Activated CD4-positive, alpha-beta memory T cell treated with anti-CD3 and anti-CD28 coated beads, Interleukin-2, amount 10 ng/mL, durations not matched to agents 7 days and 5 days (primary cell): ENCODE measurements at regions not wholly inside any gene's neighbourhood (a gene's known extent, or its start where the extent isn't known, plus 50 kb on each side); places are given as distances from the start of the nearest gene placed in this dataset.

ENCODE experiments used
- CTCF ChIA-PET: fragments of 350-600 bp; sonication (Branson Sonifier 250); formaldehyde crosslinking; loops from one replicate; lab custom pipeline; 2021; ENCODE audit warnings: antibody characterized with exemption, inconsistent platforms; lab: Charles Lee
- POLR2A ChIA-PET: fragments of 350-600 bp; sonication (Branson Sonifier 250); formaldehyde crosslinking; loops from one replicate; lab custom pipeline; 2021; ENCODE audit warnings: antibody characterized with exemption; lab: Charles Lee
- DNase-seq: peaks from one replicate; pipeline ENCODE4 v3.0.0-alpha.2; 2020
- H3K27ac Mint-ChIP-seq: one replicate; pipeline ENCODE4 v1.8.0; 2021; ENCODE audit warnings: mild to moderate bottlenecking, mixed read lengths
- H3K27me3 Mint-ChIP-seq: one replicate; pipeline ENCODE4 v1.8.0; 2021; ENCODE audit warnings: mixed read lengths
- H3K36me3 Mint-ChIP-seq: one replicate; pipeline ENCODE4 v1.8.0; 2021; ENCODE audit warnings: low read depth, mixed read lengths
- H3K4me1 Mint-ChIP-seq: one replicate; pipeline ENCODE4 v1.8.0; 2021; ENCODE audit warnings: mixed read lengths
- H3K4me3 Mint-ChIP-seq: one replicate; pipeline ENCODE4 v1.8.0; 2021; ENCODE audit warnings: mild to moderate bottlenecking, mixed read lengths
- H3K9me3 Mint-ChIP-seq: one replicate; pipeline ENCODE4 v1.8.0; 2021; ENCODE audit warnings: mixed read lengths

- Mint-ChIP-seq H3K4me1 (peaks cover 51% of the 10 kb centered on the region), H3K9me3 (no peaks in the 10 kb centered on the region), H3K27ac (no peak overlapping the region), H3K27me3 (no peaks in the 10 kb centered on the region), H3K36me3 (peaks cover 4% of the 10 kb centered on the region), H3K4me3 (no peak overlapping the region)
- ChIA-PET CTCF (interaction anchor here (0.6 to 1.1 kb wide), 4 partner anchors 15 to 247 kb away, joined by 3 to 4 read pairs (median 3); no protein-coding TSS in a partner anchor), POLR2A (no interaction called here)
- no peak for DNase-seq
Observed at GRCh38 chr6:30832864-30833263, 51.5 kb upstream of the DDR1 start.

GRCh38 chr6:30830438-30830837 lies 53.9 kb upstream of the DDR1 start:
- peaks cover 62% of the 10 kb centered on the region for H3K4me1 Mint-ChIP-seq
- no peak for DNase-seq
- CTCF ChIA-PET = interaction anchor here (0.6 to 5.9 kb wide), 18 partner anchors 8 to 259 kb away, joined by 3 to 82 read pairs (median 8); partner anchors contain the start of genes DHX16, GTF2H4 and VARS2
- H3K27ac Mint-ChIP-seq = peak overlapping the region; percentile 93
- POLR2A ChIA-PET = interaction anchor here (0.6 to 2.8 kb wide), 9 partner anchors 10 to 274 kb away, joined by 3 to 8 read pairs (median 5); partner anchors contain the start of gene GNL1
- H3K36me3 Mint-ChIP-seq = peaks cover 7% of the 10 kb centered on the region
- H3K4me3 Mint-ChIP-seq = peak overlapping the region; percentile 86
- H3K27me3 Mint-ChIP-seq = no peaks in the 10 kb centered on the region
- no peaks in the 10 kb centered on the region for H3K9me3 Mint-ChIP-seq

- no peaks in the 10 kb centered on the region for H3K27me3 Mint-ChIP-seq
- ChIA-PET POLR2A (interaction anchor here (0.6 to 2.8 kb wide), 12 partner anchors 10 to 274 kb away, joined by 3 to 8 read pairs (median 3); partner anchors contain the start of gene GNL1), CTCF (interaction anchor here (0.6 to 5.9 kb wide), 18 partner anchors 10 to 260 kb away, joined by 3 to 82 read pairs (median 8); partner anchors contain the start of genes DHX16, GTF2H4 and VARS2)
- H3K27ac Mint-ChIP-seq = peak overlapping the region; percentile 93
- peaks cover 58% of the 10 kb centered on the region for H3K4me1 Mint-ChIP-seq
- peaks cover 8% of the 10 kb centered on the region for H3K36me3 Mint-ChIP-seq
- H3K9me3 Mint-ChIP-seq = no peaks in the 10 kb centered on the region
- no peak for DNase-seq
- peak overlapping the region; percentile 86 for H3K4me3 Mint-ChIP-seq
Observed at GRCh38 chr6:30829639-30830255, 54.6 kb upstream of the DDR1 start.

GRCh38 chr6:30829033-30829432 lies 55.3 kb upstream of the DDR1 start:
- H3K27me3 Mint-ChIP-seq = no peaks in the 10 kb centered on the region
- ChIA-PET POLR2A (interaction anchor here (0.8 to 2.8 kb wide), 6 partner anchors 9 to 251 kb away, joined by 3 to 8 read pairs (median 3); no protein-coding TSS in a partner anchor), CTCF (interaction anchor here (0.6 to 5.9 kb wide), 22 partner anchors 9 to 261 kb away, joined by 3 to 82 read pairs (median 6); partner anchors contain the start of genes FLOT1, GTF2H4 and VARS2)
- peak overlapping the region; percentile 66 for H3K27ac Mint-ChIP-seq
- peaks cover 54% of the 10 kb centered on the region for H3K4me1 Mint-ChIP-seq
- peaks cover 15% of the 10 kb centered on the region for H3K36me3 Mint-ChIP-seq
- H3K9me3 Mint-ChIP-seq = no peaks in the 10 kb centered on the region
- H3K4me3 Mint-ChIP-seq = peak overlapping the region; percentile 86
- no peak for DNase-seq

GRCh38 chr6:30828027-30828962 lies 56.0 kb upstream of the DDR1 start:
- POLR2A ChIA-PET = interaction anchor here (0.6 to 2.8 kb wide), 5 partner anchors 10 to 251 kb away, joined by 3 to 8 read pairs (median 3); partner anchors contain the start of gene VARS2
- H3K27me3 Mint-ChIP-seq = no peaks in the 10 kb centered on the region

GRCh38 chr6:30826961-30827342 lies 57.4 kb upstream of the DDR1 start:
- no peak for DNase-seq
- no peak overlapping the region for H3K27ac Mint-ChIP-seq

More at GRCh38 chr6:30828027-30828962, 56.0 kb upstream of the DDR1 start:
- Mint-ChIP-seq H3K4me3 (peak overlapping the region; percentile 86), H3K9me3 (no peaks in the 10 kb centered on the region), H3K4me1 (peaks cover 57% of the 10 kb centered on the region), H3K27ac (peak overlapping the region; percentile 66), H3K36me3 (peaks cover 19% of the 10 kb centered on the region)
- CTCF ChIA-PET = interaction anchor here (0.6 to 5.9 kb wide), 26 partner anchors 8 to 287 kb away, joined by 3 to 82 read pairs (median 5); partner anchors contain the start of genes FLOT1, GTF2H4 and VARS2
- peak; percentile 79 for DNase-seq

GRCh38 chr6:30824698-30825097 lies 59.6 kb upstream of the DDR1 start:
- no peak for DNase-seq
- H3K36me3 Mint-ChIP-seq = peaks cover 26% of the 10 kb centered on the region
- H3K9me3 Mint-ChIP-seq = no peaks in the 10 kb centered on the region
- ChIA-PET CTCF (no interaction called here), POLR2A (no interaction called here)
- no peaks in the 10 kb centered on the region for H3K27me3 Mint-ChIP-seq
- H3K27ac Mint-ChIP-seq = no peak overlapping the region
- peaks cover 58% of the 10 kb centered on the region for H3K4me1 Mint-ChIP-seq
- H3K4me3 Mint-ChIP-seq = no peak overlapping the region

More at GRCh38 chr6:30826961-30827342, 57.4 kb upstream of the DDR1 start:
- no peak overlapping the region for H3K4me3 Mint-ChIP-seq
- peaks cover 21% of the 10 kb centered on the region for H3K36me3 Mint-ChIP-seq
- peaks cover 63% of the 10 kb centered on the region for H3K4me1 Mint-ChIP-seq
- ChIA-PET CTCF (interaction anchor here (0.8 to 5.9 kb wide), 9 partner anchors 9 to 285 kb away, joined by 3 to 82 read pairs (median 5); partner anchors contain the start of gene VARS2), POLR2A (interaction anchor here (1.0 kb wide), 1 partner anchor 209 kb away, joined by 3 read pairs; the partner anchor contains the start of gene MRPS18B)
- no peaks in the 10 kb centered on the region for H3K27me3 Mint-ChIP-seq
- no peaks in the 10 kb centered on the region for H3K9me3 Mint-ChIP-seq

- H3K27me3 Mint-ChIP-seq = no peaks in the 10 kb centered on the region
- POLR2A ChIA-PET = no interaction called here
- peaks cover 58% of the 10 kb centered on the region for H3K4me1 Mint-ChIP-seq
- no peaks in the 10 kb centered on the region for H3K9me3 Mint-ChIP-seq
- H3K36me3 Mint-ChIP-seq = peaks cover 23% of the 10 kb centered on the region
- CTCF ChIA-PET = interaction anchor here (1.0 to 2.5 kb wide), 3 partner anchors 93 to 264 kb away, joined by 5 to 10 read pairs (median 8); no protein-coding TSS in a partner anchor
- no peak overlapping the region for H3K4me3 Mint-ChIP-seq
- H3K27ac Mint-ChIP-seq = no peak overlapping the region
- DNase-seq = no peak
Observed at GRCh38 chr6:30823534-30823865, 60.8 kb upstream of the DDR1 start.

- H3K9me3 Mint-ChIP-seq = peaks cover under 1% of the 10 kb centered on the region
Observed at GRCh38 chr6:30821862-30822784, 62.2 kb upstream of the DDR1 start.

GRCh38 chr6:30820193-30820592 lies 64.1 kb upstream of the DDR1 start:
- no peak overlapping the region for H3K4me3 Mint-ChIP-seq
- ChIA-PET CTCF (interaction anchor here (0.5 to 3.3 kb wide), 12 partner anchors 9 to 580 kb away, joined by 3 to 24 read pairs (median 4); no protein-coding TSS in a partner anchor), POLR2A (interaction anchor here (1.7 to 1.8 kb wide), 2 partner anchors 10 to 51 kb away, joined by 5 to 6 read pairs; no protein-coding TSS in a partner anchor)
- no peaks in the 10 kb centered on the region for H3K27me3 Mint-ChIP-seq
- H3K9me3 Mint-ChIP-seq = peaks cover 2% of the 10 kb centered on the region
- no peak for DNase-seq
- H3K4me1 Mint-ChIP-seq = peaks cover 59% of the 10 kb centered on the region
- H3K36me3 Mint-ChIP-seq = peaks cover 31% of the 10 kb centered on the region
- no peak overlapping the region for H3K27ac Mint-ChIP-seq

More at GRCh38 chr6:30821862-30822784, 62.2 kb upstream of the DDR1 start:
- POLR2A ChIA-PET = interaction anchor here (0.8 to 1.6 kb wide), 5 partner anchors 10 to 265 kb away, joined by 3 to 5 read pairs (median 3); partner anchors contain the start of gene VARS2
- Mint-ChIP-seq H3K4me3 (no peak overlapping the region), H3K27ac (no peak overlapping the region), H3K36me3 (peaks cover 28% of the 10 kb centered on the region), H3K4me1 (peaks cover 56% of the 10 kb centered on the region), H3K27me3 (no peaks in the 10 kb centered on the region)
- DNase-seq = no peak
- CTCF ChIA-PET = interaction anchor here (0.6 to 3.3 kb wide), 15 partner anchors 7 to 568 kb away, joined by 3 to 24 read pairs (median 5); partner anchors contain the start of gene VARS2

- Mint-ChIP-seq H3K36me3 (peaks cover 30% of the 10 kb centered on the region), H3K4me3 (no peak overlapping the region), H3K27me3 (no peaks in the 10 kb centered on the region), H3K27ac (no peak overlapping the region), H3K4me1 (peaks cover 62% of the 10 kb centered on the region), H3K9me3 (peaks cover 2% of the 10 kb centered on the region)
- DNase-seq = peak; percentile 40
- CTCF ChIA-PET = interaction anchor here (1.2 to 3.3 kb wide), 6 partner anchors 10 to 268 kb away, joined by 3 to 21 read pairs (median 5); no protein-coding TSS in a partner anchor
- POLR2A ChIA-PET = interaction anchor here (0.6 to 1.8 kb wide), 6 partner anchors 11 to 102 kb away, joined by 3 to 6 read pairs (median 4); partner anchors contain the start of genes GTF2H4, IER3 and MDC1
Observed at GRCh38 chr6:30819297-30819917, 64.9 kb upstream of the DDR1 start.
